Fibroblast of lung (primary cell): ENCODE measurements at regions not wholly inside any gene's neighbourhood (a gene's known extent, or its start where the extent isn't known, plus 50 kb on each side); places are given as distances from the start of the nearest gene placed in this dataset.

ENCODE experiments used
- DNase-seq, 2 donors: peaks; one replicate each; pipeline versions ENCODE4 v3.0.0 to v3.0.0-alpha.2; 2010; ENCODE audit warnings: low read depth in 2 of 2
- H2AFZ ChIP-seq: 2 replicates; pipeline ENCODE4 v1.5.1; 2012; ENCODE audit warnings: low read length, control low read depth, inconsistent platforms
- H3K27ac ChIP-seq: 2 replicates; pipeline ENCODE4 v1.5.1; 2011; ENCODE audit warnings: low read length, control low read depth; ENCODE audit not compliant: insufficient read depth
- H3K27me3 ChIP-seq: 2 replicates; pipeline ENCODE4 v1.5.1; 2011; ENCODE audit warnings: mild to moderate bottlenecking, low read length; ENCODE audit not compliant: control insufficient read depth, insufficient read depth
- H3K36me3 ChIP-seq: 2 replicates; pipeline ENCODE4 v1.5.1; 2011; ENCODE audit warnings: low read length; ENCODE audit not compliant: control insufficient read depth, insufficient read depth
- H3K4me1 ChIP-seq: 2 replicates; pipeline ENCODE4 v1.5.1; 2011; ENCODE audit warnings: low read length; ENCODE audit not compliant: control insufficient read depth, insufficient read depth; ENCODE audit errors: extremely low read depth
- H3K4me2 ChIP-seq: 2 replicates; pipeline ENCODE4 v1.5.1; 2011; ENCODE audit warnings: low read length, control low read depth; ENCODE audit not compliant: insufficient read depth; ENCODE audit errors: extremely low read depth
- H3K4me3 ChIP-seq, 4 experiments: fragments of 200-600 bp in 1 of 4; sonication (generic) in 1 of 4; replicated peaks in 1 of 4; 2 replicates each; pipeline ENCODE4 v1.5.1; 2011 to 2016; ENCODE audit warnings: low read length in 4 of 4, low read depth in 3 of 4, mild to moderate bottlenecking in 3 of 4, control low read depth in 2 of 4, inconsistent platforms in 1 of 4, mixed read lengths in 1 of 4; ENCODE audit not compliant: insufficient read depth in 1 of 4; ENCODE audit errors: control extremely low read depth in 1 of 4
- H3K79me2 ChIP-seq: 2 replicates; pipeline ENCODE4 v1.5.1; 2012; ENCODE audit warnings: mild to moderate bottlenecking, low read length, inconsistent platforms; ENCODE audit not compliant: control insufficient read depth, insufficient read depth
- H3K9ac ChIP-seq: 2 replicates; pipeline ENCODE4 v1.5.1; 2011; ENCODE audit warnings: mild to moderate bottlenecking, low read length, control low read depth; ENCODE audit not compliant: insufficient read depth
- H3K9me3 ChIP-seq: 2 replicates; pipeline ENCODE4 v1.5.1; 2012; ENCODE audit warnings: low read depth, low read length; ENCODE audit not compliant: control insufficient read depth, insufficient read depth
- H4K20me1 ChIP-seq: 2 replicates; pipeline ENCODE4 v1.5.1; 2011; ENCODE audit warnings: low read length; ENCODE audit not compliant: control insufficient read depth, insufficient read depth; ENCODE audit errors: extremely low read depth
- EZH2 ChIP-seq: IDR thresholded peaks from 2 replicates; pipeline ENCODE4 v1.5.1; 2012; ENCODE audit warnings: low read length, control low read depth, mild to moderate bottlenecking; ENCODE audit errors: missing control alignments
- TF ChIP-seq, protein P1 (sequence below), 2 donors: IDR thresholded peaks in 1 of 2; conservative IDR thresholded peaks in 1 of 2; 1 replicate in 1 of 2; 2 replicates in 1 of 2; pipeline ENCODE4 v1.5.1; 2011 to 2012; ENCODE audit warnings: low read length in 2 of 2, control low read depth in 1 of 2, inconsistent platforms in 1 of 2, low read depth in 1 of 2, mild to moderate bottlenecking in 1 of 2

DNA sequence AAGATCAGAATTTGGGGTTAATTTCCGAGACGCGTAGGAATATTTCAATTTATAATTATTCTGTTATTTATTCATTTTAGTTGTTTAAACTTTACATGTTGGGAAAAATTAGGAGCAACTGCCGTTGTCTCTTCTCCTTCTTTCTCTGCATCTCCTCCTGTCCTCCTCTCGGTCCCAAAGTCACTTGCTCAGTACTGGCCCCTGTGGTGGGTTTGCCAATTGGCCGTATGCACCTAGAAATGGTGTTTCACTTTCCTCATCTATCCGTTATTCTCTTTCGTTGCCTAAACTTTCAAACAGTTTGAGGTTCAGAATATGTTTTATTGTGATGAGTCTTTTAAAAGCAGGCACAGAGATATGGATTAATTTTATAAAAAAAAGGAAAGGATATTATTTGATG, 517.9 kb downstream of the PLCL1 start:
- no peak overlapping the region for H3K4me3 ChIP-seq
- no peak for DNase-seq

DNA sequence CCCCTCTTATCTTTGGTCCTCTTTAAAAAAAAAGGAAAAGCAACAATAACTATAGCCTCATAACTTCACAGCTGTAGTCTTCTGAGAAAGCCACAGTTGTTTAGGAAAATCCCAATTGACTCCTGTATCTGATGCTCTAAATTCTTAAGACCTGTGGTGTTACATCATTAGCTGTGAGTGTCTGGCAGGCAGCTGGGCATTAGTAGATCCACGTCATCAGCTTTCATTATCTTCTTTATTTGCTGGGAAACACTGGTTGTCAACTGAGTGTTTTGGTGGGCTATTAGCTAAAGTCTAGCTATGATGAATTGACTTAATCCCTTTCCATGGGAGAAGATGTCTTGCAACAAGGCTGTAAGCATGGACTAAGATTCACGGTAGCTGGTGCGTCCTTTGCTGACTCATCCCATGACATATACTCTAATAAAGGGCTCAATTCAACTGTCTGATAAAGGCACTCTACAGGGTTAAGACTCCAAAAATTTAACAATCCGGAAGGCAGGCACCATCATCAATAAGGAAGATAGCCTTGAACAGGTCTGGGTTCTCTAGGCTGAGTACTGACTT, 517.2 kb downstream of the PLCL1 start:
- TF ChIP-seq EZH2: no peak
- TF ChIP-seq, protein P1, sequence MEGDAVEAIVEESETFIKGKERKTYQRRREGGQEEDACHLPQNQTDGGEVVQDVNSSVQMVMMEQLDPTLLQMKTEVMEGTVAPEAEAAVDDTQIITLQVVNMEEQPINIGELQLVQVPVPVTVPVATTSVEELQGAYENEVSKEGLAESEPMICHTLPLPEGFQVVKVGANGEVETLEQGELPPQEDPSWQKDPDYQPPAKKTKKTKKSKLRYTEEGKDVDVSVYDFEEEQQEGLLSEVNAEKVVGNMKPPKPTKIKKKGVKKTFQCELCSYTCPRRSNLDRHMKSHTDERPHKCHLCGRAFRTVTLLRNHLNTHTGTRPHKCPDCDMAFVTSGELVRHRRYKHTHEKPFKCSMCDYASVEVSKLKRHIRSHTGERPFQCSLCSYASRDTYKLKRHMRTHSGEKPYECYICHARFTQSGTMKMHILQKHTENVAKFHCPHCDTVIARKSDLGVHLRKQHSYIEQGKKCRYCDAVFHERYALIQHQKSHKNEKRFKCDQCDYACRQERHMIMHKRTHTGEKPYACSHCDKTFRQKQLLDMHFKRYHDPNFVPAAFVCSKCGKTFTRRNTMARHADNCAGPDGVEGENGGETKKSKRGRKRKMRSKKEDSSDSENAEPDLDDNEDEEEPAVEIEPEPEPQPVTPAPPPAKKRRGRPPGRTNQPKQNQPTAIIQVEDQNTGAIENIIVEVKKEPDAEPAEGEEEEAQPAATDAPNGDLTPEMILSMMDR (conservative IDR thresholded peaks at IDR 0.05 in 1 of 2, IDR thresholded peaks at IDR 0.05 in 1 of 2; ENCODE audit: low read depth in 1 of 2, low read length in 2 of 2): no peak
- no peak overlapping the region for H3K4me3 ChIP-seq
- peak; percentile 2 to 11 for DNase-seq
- no peaks in the 10 kb centered on the region for H3K79me2 ChIP-seq
- H4K20me1 ChIP-seq: no peaks in the 10 kb centered on the region
- H3K27me3 ChIP-seq: no peaks in the 10 kb centered on the region
- H3K9ac ChIP-seq: no peak overlapping the region
- no peak overlapping the region for H3K4me2 ChIP-seq
- H3K36me3 ChIP-seq: no peaks in the 10 kb centered on the region
- no peak overlapping the region for H2AFZ ChIP-seq
- no peaks in the 10 kb centered on the region for H3K4me1 ChIP-seq
- H3K27ac ChIP-seq: no peak overlapping the region
- H3K9me3 ChIP-seq: no peaks in the 10 kb centered on the region

More for the DNA sequence above, 517.9 kb downstream of the PLCL1 start:
- H3K4me1 ChIP-seq: no peaks in the 10 kb centered on the region
- no peaks in the 10 kb centered on the region for H3K36me3 ChIP-seq
- no peak overlapping the region for H2AFZ ChIP-seq
- H3K27ac ChIP-seq: no peak overlapping the region
- H3K9me3 ChIP-seq: no peaks in the 10 kb centered on the region
- TF ChIP-seq EZH2: no peak
- TF ChIP-seq, protein P1 (conservative IDR thresholded peaks at IDR 0.05 in 1 of 2, IDR thresholded peaks at IDR 0.05 in 1 of 2; ENCODE audit: low read depth in 1 of 2, low read length in 2 of 2): peak; percentile 16 to 39
- H3K27me3 ChIP-seq: no peaks in the 10 kb centered on the region
- H3K4me2 ChIP-seq: no peak overlapping the region
- H3K9ac ChIP-seq: no peak overlapping the region
- H3K79me2 ChIP-seq: no peaks in the 10 kb centered on the region
- no peaks in the 10 kb centered on the region for H4K20me1 ChIP-seq

DNA sequence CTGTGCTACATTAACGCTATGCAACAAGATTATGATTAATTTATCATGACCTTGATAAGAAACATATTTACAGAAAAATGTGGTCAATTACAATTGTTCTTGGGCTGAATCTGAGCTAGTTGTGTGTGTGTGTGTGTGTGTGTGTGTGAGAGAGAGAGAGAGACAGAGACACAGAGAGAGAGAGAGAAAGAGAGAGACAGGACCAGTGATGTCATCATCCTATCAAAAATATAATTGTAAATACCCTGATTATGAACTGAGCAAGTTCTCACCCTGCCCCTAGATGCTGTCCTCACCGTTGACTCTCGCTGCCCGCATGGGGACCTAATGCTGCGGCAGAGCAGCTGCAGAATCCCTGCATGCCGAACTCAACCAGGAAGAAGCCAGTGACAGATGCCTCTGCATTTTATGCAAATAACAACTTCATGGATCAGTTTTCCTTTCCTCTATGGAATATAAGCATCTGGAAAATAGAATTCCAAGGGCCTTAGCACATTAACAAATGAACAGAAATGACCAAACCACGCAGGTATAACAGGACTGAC, 512.5 kb downstream of the PLCL1 start:
- Histone ChIP-seq H3K27ac (no peak overlapping the region), H3K9ac (no peak overlapping the region), H3K4me1 (no peaks in the 10 kb centered on the region), H3K9me3 (no peaks in the 10 kb centered on the region), H3K27me3 (no peaks in the 10 kb centered on the region), H3K79me2 (no peaks in the 10 kb centered on the region), H3K4me2 (no peak overlapping the region), H3K4me3 (no peak overlapping the region), H4K20me1 (no peaks in the 10 kb centered on the region), H3K36me3 (no peaks in the 10 kb centered on the region), H2AFZ (no peak overlapping the region)
- DNase-seq: no peak
- no peak for TF ChIP-seq EZH2
- TF ChIP-seq, protein P1 (conservative IDR thresholded peaks at IDR 0.05 in 1 of 2, IDR thresholded peaks at IDR 0.05 in 1 of 2; ENCODE audit: low read depth in 1 of 2, low read length in 2 of 2): no peak
